ENCODE measurements at regions not wholly inside any gene's neighbourhood (a gene's known extent, or its start where the extent isn't known, plus 50 kb on each side); places are given as distances from the start of the nearest gene placed in this dataset.

- Mint-ChIP-seq H3K9me3 (peaks cover 9% of the 10 kb centered on the region), H3K27ac (no peak overlapping the region), H3K27me3 (ENCODE audit: low read depth) (no peaks in the 10 kb centered on the region), H3K4me1 (peaks cover 18% of the 10 kb centered on the region), H3K4me3 (no peak overlapping the region), H3K36me3 (peaks cover 12% of the 10 kb centered on the region)
- TF ChIP-seq, protein P1, sequence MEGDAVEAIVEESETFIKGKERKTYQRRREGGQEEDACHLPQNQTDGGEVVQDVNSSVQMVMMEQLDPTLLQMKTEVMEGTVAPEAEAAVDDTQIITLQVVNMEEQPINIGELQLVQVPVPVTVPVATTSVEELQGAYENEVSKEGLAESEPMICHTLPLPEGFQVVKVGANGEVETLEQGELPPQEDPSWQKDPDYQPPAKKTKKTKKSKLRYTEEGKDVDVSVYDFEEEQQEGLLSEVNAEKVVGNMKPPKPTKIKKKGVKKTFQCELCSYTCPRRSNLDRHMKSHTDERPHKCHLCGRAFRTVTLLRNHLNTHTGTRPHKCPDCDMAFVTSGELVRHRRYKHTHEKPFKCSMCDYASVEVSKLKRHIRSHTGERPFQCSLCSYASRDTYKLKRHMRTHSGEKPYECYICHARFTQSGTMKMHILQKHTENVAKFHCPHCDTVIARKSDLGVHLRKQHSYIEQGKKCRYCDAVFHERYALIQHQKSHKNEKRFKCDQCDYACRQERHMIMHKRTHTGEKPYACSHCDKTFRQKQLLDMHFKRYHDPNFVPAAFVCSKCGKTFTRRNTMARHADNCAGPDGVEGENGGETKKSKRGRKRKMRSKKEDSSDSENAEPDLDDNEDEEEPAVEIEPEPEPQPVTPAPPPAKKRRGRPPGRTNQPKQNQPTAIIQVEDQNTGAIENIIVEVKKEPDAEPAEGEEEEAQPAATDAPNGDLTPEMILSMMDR (IDR thresholded peaks at IDR 0.05; ENCODE audit: unreplicated experiment) = no peak
- DNase-seq (ENCODE audit: low spot score in 2 of 2, unreplicated experiment in 2 of 2) = no peak
Observed at GRCh38 chr18:46360866-46361265, 256.7 kb downstream of the HAUS1 start.

GRCh38 chr18:46362533-46362932 lies 258.3 kb downstream of the HAUS1 start:
- H3K27ac Mint-ChIP-seq = no peak overlapping the region
- TF ChIP-seq, protein P1 (IDR thresholded peaks at IDR 0.05; ENCODE audit: unreplicated experiment) = no peak
- H3K4me1 Mint-ChIP-seq = peaks cover 4% of the 10 kb centered on the region
- H3K9me3 Mint-ChIP-seq = peaks cover 9% of the 10 kb centered on the region
- no peak overlapping the region for H3K4me3 Mint-ChIP-seq
- no peak for DNase-seq (ENCODE audit: low spot score in 2 of 2, unreplicated experiment in 2 of 2)
- H3K36me3 Mint-ChIP-seq = peaks cover 12% of the 10 kb centered on the region
- H3K27me3 Mint-ChIP-seq (ENCODE audit: low read depth) = no peaks in the 10 kb centered on the region

DNA sequence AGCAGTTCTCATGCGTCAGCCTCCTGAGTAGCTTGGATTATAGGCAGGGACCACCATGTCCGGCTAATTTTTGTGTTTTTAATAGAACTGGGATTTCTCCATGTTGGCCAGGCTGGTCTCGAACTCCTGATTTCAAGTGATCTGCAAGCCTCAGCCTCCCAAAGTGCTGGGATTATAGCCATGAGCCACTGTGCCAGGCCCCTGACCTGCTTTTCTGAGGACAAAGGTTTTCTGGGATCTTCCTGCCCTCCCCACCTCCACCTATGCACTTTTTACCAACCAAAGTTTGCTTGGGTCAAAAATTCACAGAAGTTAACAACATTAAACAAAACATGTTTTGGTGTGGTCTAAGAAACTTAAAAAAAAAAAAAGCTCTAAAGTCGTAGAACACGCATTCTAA lies 259.9 kb downstream of the HAUS1 start:
- no peak for DNase-seq (ENCODE audit: low spot score in 2 of 2, unreplicated experiment in 2 of 2)
- Mint-ChIP-seq H3K4me3 (no peak overlapping the region), H3K9me3 (peaks cover 7% of the 10 kb centered on the region), H3K27ac (no peak overlapping the region), H3K36me3 (peaks cover 6% of the 10 kb centered on the region), H3K4me1 (peaks cover 4% of the 10 kb centered on the region), H3K27me3 (ENCODE audit: low read depth) (no peaks in the 10 kb centered on the region)
- TF ChIP-seq, protein P1 (IDR thresholded peaks at IDR 0.05; ENCODE audit: unreplicated experiment) = no peak

DNA sequence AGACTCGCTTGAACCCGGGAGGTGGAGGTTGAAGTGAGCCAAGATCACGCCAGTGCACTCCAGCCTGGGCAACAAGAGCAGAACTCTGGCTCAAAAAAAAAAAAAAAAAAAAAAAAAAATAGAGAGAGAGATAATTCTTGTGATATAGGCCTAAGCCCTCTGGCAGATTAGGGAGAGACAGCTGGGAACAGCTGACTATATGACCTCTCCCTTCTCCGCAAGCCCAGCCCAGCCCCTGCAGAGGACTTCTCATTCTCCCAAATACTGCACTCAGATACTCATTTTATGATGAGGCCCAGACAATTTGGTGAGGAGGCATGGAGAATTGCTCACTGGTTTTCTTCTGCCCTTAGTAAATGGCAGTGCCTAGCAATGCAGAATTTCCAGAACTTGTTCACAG lies 262.0 kb downstream of the HAUS1 start:
- no peak for DNase-seq (ENCODE audit: low spot score in 2 of 2, unreplicated experiment in 2 of 2)
- Mint-ChIP-seq H3K9me3 (no peaks in the 10 kb centered on the region), H3K27ac (no peak overlapping the region), H3K4me1 (no peaks in the 10 kb centered on the region), H3K4me3 (no peak overlapping the region), H3K36me3 (peaks cover 4% of the 10 kb centered on the region), H3K27me3 (ENCODE audit: low read depth) (no peaks in the 10 kb centered on the region)
- TF ChIP-seq, protein P1 (IDR thresholded peaks at IDR 0.05; ENCODE audit: unreplicated experiment) = no peak

- H3K27me3 Mint-ChIP-seq (ENCODE audit: low read depth) = no peaks in the 10 kb centered on the region
- H3K4me1 Mint-ChIP-seq = no peaks in the 10 kb centered on the region
- no peak overlapping the region for H3K4me3 Mint-ChIP-seq
- DNase-seq (ENCODE audit: low spot score in 2 of 2, unreplicated experiment in 2 of 2) = no peak
- TF ChIP-seq, protein P1 (IDR thresholded peaks at IDR 0.05; ENCODE audit: unreplicated experiment) = no peak
- H3K9me3 Mint-ChIP-seq = no peaks in the 10 kb centered on the region
- no peak overlapping the region for H3K27ac Mint-ChIP-seq
- peaks cover 4% of the 10 kb centered on the region for H3K36me3 Mint-ChIP-seq
Observed at GRCh38 chr18:46366751-46367376, 262.7 kb downstream of the HAUS1 start.

DNA sequence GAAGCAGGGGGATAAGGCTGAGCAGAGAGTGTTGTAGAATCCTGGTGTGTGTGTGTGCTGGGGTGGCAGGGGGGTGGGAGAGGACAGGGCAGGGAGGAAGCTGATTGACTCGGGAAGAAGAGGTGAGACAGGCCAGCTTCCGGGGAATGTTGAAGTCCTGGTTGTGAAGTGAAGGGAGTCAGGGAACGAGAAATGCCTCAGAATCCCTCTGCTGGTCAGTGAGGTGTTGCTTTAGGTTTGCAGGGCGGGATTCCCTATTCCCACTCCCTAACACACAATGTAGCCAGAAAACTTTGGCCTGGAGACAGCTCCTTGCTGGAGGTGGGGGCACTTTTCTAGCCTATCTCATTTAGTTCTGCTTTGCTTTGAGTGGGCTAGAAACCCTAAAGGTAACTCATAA lies 265.1 kb downstream of the HAUS1 start:
- Mint-ChIP-seq H3K36me3 (peaks cover 4% of the 10 kb centered on the region), H3K4me3 (no peak overlapping the region), H3K27ac (no peak overlapping the region), H3K9me3 (no peaks in the 10 kb centered on the region), H3K4me1 (peaks cover 5% of the 10 kb centered on the region), H3K27me3 (ENCODE audit: low read depth) (no peaks in the 10 kb centered on the region)
- TF ChIP-seq, protein P1 (IDR thresholded peaks at IDR 0.05; ENCODE audit: unreplicated experiment) = no peak
- DNase-seq (ENCODE audit: low spot score in 2 of 2, unreplicated experiment in 2 of 2) = no peak
